ENCODE measurements at regions not wholly inside any gene's neighbourhood (a gene's known extent, or its start where the extent isn't known, plus 50 kb on each side); places are given as distances from the start of the nearest gene placed in this dataset.
A peak's percentile ranks its signal among the peaks of the same experiment; 100 is the strongest.

DNA sequence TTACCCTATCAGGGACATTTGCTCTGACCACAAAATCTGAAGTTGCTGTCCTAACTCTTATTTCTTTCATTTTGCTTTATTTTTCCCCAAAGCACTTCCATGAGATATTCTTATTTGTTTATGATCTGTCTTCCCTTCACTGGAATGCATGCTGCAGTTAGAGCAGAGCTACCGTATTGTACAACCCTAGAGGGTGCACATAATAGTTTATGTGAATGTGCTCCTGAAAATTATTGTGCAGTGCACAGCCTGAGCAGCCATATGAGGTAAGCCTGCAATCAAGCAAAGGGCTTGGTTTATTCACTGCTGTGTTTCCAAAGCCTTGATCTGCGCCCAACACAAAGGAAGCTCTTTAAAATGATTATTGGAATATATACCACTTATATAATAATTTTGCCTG is 120.3 kb upstream of the CADPS start:
- Histone ChIP-seq H2BK12ac (ENCODE audit: low read depth, low read length) (no peak overlapping the region), H3K79me2 (ENCODE audit: control insufficient read depth in 1 of 2, insufficient read depth in 2 of 2, low read length in 2 of 2) (no peaks in the 10 kb centered on the region; a peak in 1 of 4 replicates), H3K4me1 (replicated peaks in 1 of 4; ENCODE audit: control insufficient read depth in 3 of 4, insufficient read depth in 4 of 4, low read length in 3 of 4) (peaks cover 2 to 11% (median 6%) of the 10 kb centered on the region in 4 experiments; a peak in 6 of 7 replicates), H3K56ac (replicated peaks; ENCODE audit: insufficient read length, low read depth, low read length) (no peak overlapping the region), H3K18ac (ENCODE audit: extremely low read depth, low read length) (no peak overlapping the region), H4K8ac (ENCODE audit: extremely low read depth, insufficient read depth, low read length) (no peak overlapping the region), H4K5ac (ENCODE audit: insufficient read length, low read depth, low read length) (no peak overlapping the region), H3K23ac (ENCODE audit: insufficient read length) (no peak overlapping the region), H3K36me3 (ENCODE audit: control insufficient read depth in 2 of 4, insufficient read depth in 4 of 4, low read length in 3 of 4) (peaks cover 0 to 23% (median 2%) of the 10 kb centered on the region in 4 experiments; a peak in 4 of 8 replicates), H2AFZ (ENCODE audit: low read length) (no peak overlapping the region), H2BK20ac (ENCODE audit: low read length) (no peak overlapping the region), H4K91ac (replicated peaks; ENCODE audit: insufficient read length, low read length) (no peak overlapping the region), H4K20me1 (replicated peaks in 1 of 2; ENCODE audit: control insufficient read depth in 1 of 2, insufficient read depth in 2 of 2, low read length in 2 of 2) (peaks cover 2 to 3% of the 10 kb centered on the region in 2 experiments), H2BK120ac (replicated peaks; ENCODE audit: low read depth, low read length) (no peak overlapping the region), H3K9ac (replicated peaks in 1 of 4; ENCODE audit: extremely low read depth in 1 of 4, low read depth in 3 of 4, low read length in 3 of 4) (no peak overlapping the region), H3K79me1 (ENCODE audit: low read depth, low read length) (no peaks in the 10 kb centered on the region), H3K4me3 (ENCODE audit: extremely low read depth in 1 of 4, insufficient read depth in 2 of 4, low read depth in 3 of 4, low read length in 4 of 4) (no peak overlapping the region), H3K4me2 (ENCODE audit: insufficient read depth in 1 of 2, low read depth in 2 of 2, low read length in 2 of 2) (peak overlapping the region in 1 of 2 experiments; percentile 39; a peak in 1 of 4 replicates), H3K14ac (ENCODE audit: insufficient read length) (no peak overlapping the region), H2AK5ac (ENCODE audit: low read depth, low read length) (no peak overlapping the region), H2BK5ac (ENCODE audit: low read depth, low read length) (no peak overlapping the region), H3K4ac (replicated peaks; ENCODE audit: insufficient read length, low read depth, low read length) (no peak overlapping the region), H2BK15ac (ENCODE audit: low read length) (no peak overlapping the region), H3K9me3 (ENCODE audit: insufficient read depth in 2 of 2, low read depth in 1 of 2, low read length in 1 of 2) (no peaks in the 10 kb centered on the region), H3K23me2 (ENCODE audit: low read depth, low read length) (no peaks in the 10 kb centered on the region), H3K27ac (ENCODE audit: low read depth, low read length) (no peak overlapping the region), H3K27me3 (replicated peaks in 1 of 4; ENCODE audit: control insufficient read depth in 3 of 4, extremely low read depth in 1 of 4, insufficient read depth in 3 of 4, low read length in 3 of 4) (no peaks in the 10 kb centered on the region)
- TF ChIP-seq MAFK (IDR thresholded peaks at IDR 0.05; ENCODE audit: low read depth, low read length): no peak
- FAIRE-seq (no peak), DNase-seq (ENCODE audit: low read depth in 1 of 2, low spot score in 2 of 2) (no peak)
- ChIA-PET CTCF (ENCODE audit: partially characterized antibody) (interaction anchor here (1.0 to 1.5 kb wide), 2 partner anchors 10 to 17 kb away, joined by 3 read pairs; no protein-coding TSS in a partner anchor), POLR2A (ENCODE audit: partially characterized antibody) (interaction anchor here (0.6 to 1.3 kb wide), 4 partner anchors 10 to 62 kb away, joined by 3 to 5 read pairs (median 4); no protein-coding TSS in a partner anchor)
- 90% methylated on average over 2 of the region's 2 CpGs; no CpG with 5 or more reads in 1 of the 2 experiments for WGBS, 2 experiments (ENCODE audit: extremely low coverage in 1 of 2, insufficient coverage in 1 of 2, insufficient read length in 1 of 2, insufficient replicate concordance in 2 of 2, low coverage in 1 of 2, low lambda C conversion rate in 2 of 2, missing lambda C conversion rate in 1 of 2)
